ENCODE measurements at regions not wholly inside any gene's neighbourhood (a gene's known extent, or its start where the extent isn't known, plus 50 kb on each side); places are given as distances from the start of the nearest gene placed in this dataset.
A peak's percentile ranks its signal among the peaks of the same experiment; 100 is the strongest.

DNA sequence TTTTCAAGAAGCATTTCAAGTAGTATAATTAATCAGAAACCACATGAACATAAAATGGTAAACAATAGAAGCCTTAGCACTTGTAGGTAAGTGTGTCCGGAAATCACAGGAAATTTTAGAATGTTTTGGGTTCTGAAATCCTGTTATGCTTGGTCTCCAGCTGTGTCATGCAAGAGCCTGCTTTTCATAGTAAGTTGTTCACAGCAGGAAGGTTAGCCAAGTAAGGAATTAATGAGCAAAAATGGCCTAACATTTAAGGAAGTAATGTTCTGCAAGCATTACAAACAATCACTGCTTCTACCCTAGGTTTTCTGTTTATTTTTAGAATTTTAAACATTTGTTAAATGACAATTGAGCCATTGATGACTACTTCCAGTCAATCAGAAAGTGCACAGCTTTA lies 669.5 kb downstream of the SLCO4C1 start:
- H3K4me3 ChIP-seq (ENCODE audit: low read depth, low read length): no peak overlapping the region
- TF ChIP-seq, protein P1, sequence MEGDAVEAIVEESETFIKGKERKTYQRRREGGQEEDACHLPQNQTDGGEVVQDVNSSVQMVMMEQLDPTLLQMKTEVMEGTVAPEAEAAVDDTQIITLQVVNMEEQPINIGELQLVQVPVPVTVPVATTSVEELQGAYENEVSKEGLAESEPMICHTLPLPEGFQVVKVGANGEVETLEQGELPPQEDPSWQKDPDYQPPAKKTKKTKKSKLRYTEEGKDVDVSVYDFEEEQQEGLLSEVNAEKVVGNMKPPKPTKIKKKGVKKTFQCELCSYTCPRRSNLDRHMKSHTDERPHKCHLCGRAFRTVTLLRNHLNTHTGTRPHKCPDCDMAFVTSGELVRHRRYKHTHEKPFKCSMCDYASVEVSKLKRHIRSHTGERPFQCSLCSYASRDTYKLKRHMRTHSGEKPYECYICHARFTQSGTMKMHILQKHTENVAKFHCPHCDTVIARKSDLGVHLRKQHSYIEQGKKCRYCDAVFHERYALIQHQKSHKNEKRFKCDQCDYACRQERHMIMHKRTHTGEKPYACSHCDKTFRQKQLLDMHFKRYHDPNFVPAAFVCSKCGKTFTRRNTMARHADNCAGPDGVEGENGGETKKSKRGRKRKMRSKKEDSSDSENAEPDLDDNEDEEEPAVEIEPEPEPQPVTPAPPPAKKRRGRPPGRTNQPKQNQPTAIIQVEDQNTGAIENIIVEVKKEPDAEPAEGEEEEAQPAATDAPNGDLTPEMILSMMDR (IDR thresholded peaks at IDR 0.05; ENCODE audit: control insufficient read depth, extremely low read depth, insufficient read depth): no peak
- no peak for DNase-seq (ENCODE audit: low read depth)

DNA sequence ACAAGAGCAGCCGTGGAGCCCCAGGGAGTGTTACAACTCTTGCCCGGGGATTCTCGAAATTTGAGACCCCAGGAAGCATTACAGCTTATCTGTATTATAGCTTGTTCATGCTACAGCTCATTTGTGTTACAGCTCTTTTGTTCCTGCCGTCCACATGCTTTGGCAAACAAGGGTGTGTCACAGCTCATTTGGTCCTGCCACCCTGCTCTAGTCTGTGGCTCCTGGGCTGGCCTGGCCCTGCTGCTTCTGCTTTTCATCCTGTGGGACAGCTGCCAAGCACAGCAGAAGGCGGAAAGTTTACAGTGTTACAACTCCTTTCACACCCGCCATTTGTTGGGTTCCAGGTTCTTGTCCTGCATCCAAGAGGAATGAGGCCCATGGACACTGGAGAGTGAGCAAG lies 685.0 kb downstream of the SLCO4C1 start:
- no peak for DNase-seq (ENCODE audit: low read depth)
- H3K4me3 ChIP-seq (ENCODE audit: low read depth, low read length): no peak overlapping the region
- TF ChIP-seq, protein P1 (IDR thresholded peaks at IDR 0.05; ENCODE audit: control insufficient read depth, extremely low read depth, insufficient read depth): no peak

DNA sequence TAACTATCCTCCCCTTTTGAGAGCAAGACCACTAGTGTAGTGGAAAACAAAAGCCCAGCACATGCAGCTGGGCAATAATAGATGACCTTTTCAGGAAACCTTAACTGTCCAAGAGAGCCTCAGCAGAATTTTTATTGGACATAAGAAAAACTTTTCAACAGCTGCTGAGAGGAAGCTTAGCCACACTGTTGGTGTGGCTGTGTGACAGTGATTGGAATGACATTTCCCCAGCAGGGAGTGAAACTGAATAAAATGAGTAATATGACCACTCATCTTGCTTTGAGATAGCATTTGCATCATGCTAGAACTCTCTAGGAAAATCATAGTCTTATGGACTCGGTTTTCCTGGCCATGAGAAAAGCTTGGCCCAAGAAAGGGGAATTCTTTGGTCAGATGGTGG lies 687.8 kb downstream of the SLCO4C1 start:
- H3K4me3 ChIP-seq (ENCODE audit: low read depth, low read length): no peak overlapping the region
- TF ChIP-seq, protein P1 (IDR thresholded peaks at IDR 0.05; ENCODE audit: control insufficient read depth, extremely low read depth, insufficient read depth): no peak
- no peak for DNase-seq (ENCODE audit: low read depth)

DNA sequence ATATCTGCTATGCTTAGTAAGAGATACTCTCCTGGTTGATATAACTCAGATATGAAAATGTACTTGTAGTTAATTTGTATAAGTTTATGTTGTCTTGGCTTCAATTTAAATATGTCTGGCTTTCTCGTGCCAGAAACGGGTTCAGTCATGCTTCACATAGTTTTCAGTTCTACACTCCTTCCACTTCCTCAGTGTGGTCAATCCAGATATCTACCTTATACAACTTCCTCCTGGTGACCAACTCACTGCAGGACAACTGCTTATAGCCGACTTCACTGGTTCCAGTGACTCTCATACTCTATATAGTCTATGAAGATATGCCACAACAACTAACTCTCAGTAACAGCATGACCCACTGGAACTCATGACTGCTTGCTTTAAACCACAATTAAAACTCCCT lies 690.4 kb downstream of the SLCO4C1 start:
- DNase-seq (ENCODE audit: low read depth): no peak
- no peak overlapping the region for H3K4me3 ChIP-seq (ENCODE audit: low read depth, low read length)
- TF ChIP-seq, protein P1 (IDR thresholded peaks at IDR 0.05; ENCODE audit: control insufficient read depth, extremely low read depth, insufficient read depth): no peak

DNA sequence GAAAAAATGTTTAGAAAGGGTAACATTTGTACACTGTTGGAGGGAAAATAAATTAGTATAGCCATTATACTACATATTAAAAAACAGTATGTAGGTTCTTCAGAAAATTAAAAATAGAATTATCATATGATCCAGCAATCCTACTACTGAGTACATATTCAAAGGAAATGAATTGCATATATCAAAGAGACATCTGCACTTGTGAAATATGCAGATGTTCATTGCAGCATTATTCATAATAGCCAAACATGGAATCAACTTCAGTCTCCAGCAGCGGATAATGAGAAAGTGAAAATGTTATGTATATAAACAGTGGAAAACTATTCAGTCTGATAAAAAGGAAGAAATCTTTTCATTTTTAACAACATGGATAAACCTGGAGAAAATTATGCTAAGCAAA lies 695.5 kb downstream of the SLCO4C1 start:
- TF ChIP-seq, protein P1 (IDR thresholded peaks at IDR 0.05; ENCODE audit: control insufficient read depth, extremely low read depth, insufficient read depth): no peak
- no peak for DNase-seq (ENCODE audit: low read depth)
- H3K4me3 ChIP-seq (ENCODE audit: low read depth, low read length): no peak overlapping the region

DNA sequence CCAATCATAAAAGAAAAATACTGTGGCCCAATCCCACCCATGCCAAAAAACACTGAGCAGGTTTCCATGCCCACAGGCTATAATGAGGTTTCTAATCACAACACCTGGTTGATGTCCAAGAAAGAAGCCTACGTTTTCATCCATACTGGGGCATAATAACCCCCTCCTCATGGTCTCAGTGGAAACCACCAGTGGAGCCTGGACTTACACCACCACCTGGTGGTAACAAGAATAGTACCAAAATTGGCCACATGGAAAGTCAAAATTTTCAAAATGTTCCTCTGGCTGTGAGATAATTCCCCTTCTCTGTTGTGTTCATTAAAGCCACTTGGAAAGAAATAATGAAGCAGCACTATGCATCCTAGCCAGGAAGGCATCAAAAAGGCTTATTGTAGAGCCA lies 687.3 kb upstream of the ST8SIA4 start:
- H3K4me3 ChIP-seq (ENCODE audit: low read depth, low read length): no peak overlapping the region
- TF ChIP-seq, protein P1 (IDR thresholded peaks at IDR 0.05; ENCODE audit: control insufficient read depth, extremely low read depth, insufficient read depth): peak; percentile 53
- no peak for DNase-seq (ENCODE audit: low read depth)

DNA sequence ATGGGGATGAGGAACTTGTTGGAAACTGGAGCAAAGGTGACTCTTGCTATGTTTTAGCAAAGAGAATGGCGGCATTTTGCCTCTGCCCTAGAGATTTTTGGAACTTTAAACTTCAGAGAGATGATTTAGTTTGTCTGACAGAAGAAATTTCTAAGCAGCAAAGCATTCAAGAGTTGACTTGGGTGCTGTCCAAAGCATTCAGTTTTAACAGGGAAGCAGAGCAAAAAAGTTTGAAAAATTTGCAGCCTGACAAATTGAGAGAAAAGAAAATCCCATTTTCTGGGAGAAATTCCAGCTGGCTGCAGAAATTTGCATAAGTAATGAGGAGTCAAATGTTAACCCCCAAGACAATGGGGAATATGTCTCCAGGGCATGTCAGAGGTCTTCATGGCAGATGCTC lies 682.3 kb upstream of the ST8SIA4 start:
- DNase-seq (ENCODE audit: low read depth): no peak
- no peak overlapping the region for H3K4me3 ChIP-seq (ENCODE audit: low read depth, low read length)
- TF ChIP-seq, protein P1 (IDR thresholded peaks at IDR 0.05; ENCODE audit: control insufficient read depth, extremely low read depth, insufficient read depth): no peak
